GM23248 (cell line): ENCODE measurements at regions not wholly inside any gene's neighbourhood (a gene's known extent, or its start where the extent isn't known, plus 50 kb on each side); places are given as distances from the start of the nearest gene placed in this dataset.

Experiments used
- DNase-seq: peaks from one replicate; pipeline ENCODE4 v3.0.0-alpha.2; 2015
- H2AFZ ChIP-seq: fragments of 200-600 bp; sonication (generic); 2 replicates; pipeline ENCODE4 v1.6.1; 2016; ENCODE audit warnings: antibody characterized with exemption
- H3F3A ChIP-seq: fragments of 200-600 bp; sonication (generic); 2 replicates; pipeline ENCODE4 v1.6.1; 2016; ENCODE audit warnings: mild to moderate bottlenecking, antibody characterized with exemption, mixed run types; ENCODE audit not compliant: insufficient read depth
- H3K27ac ChIP-seq: fragments of 200-600 bp; sonication (generic); 2 replicates; pipeline ENCODE4 v1.5.1; 2016; ENCODE audit warnings: mild to moderate bottlenecking
- H3K27me3 ChIP-seq: fragments of 200-600 bp; sonication (generic); replicated peaks from 2 replicates; pipeline ENCODE4 v1.6.1; 2016; ENCODE audit warnings: mild to moderate bottlenecking; ENCODE audit not compliant: insufficient read depth
- H3K36me3 ChIP-seq: fragments of 200-600 bp; sonication (generic); 2 replicates; pipeline ENCODE4 v1.6.1; 2016; ENCODE audit warnings: low read depth, mild to moderate bottlenecking
- H3K4me1 ChIP-seq: fragments of 200-600 bp; sonication (generic); 2 replicates; pipeline ENCODE4 v1.6.1; 2016; ENCODE audit warnings: mild to moderate bottlenecking; ENCODE audit not compliant: insufficient read depth
- H3K4me2 ChIP-seq: fragments of 200-600 bp; sonication (generic); one replicate; pipeline ENCODE4 v1.6.1; 2016; ENCODE audit warnings: mild to moderate bottlenecking; ENCODE audit not compliant: unreplicated experiment
- H3K4me3 ChIP-seq: fragments of 200-600 bp; sonication (generic); 2 replicates; pipeline ENCODE4 v1.5.1; 2016; ENCODE audit warnings: mild to moderate bottlenecking
- H3K79me2 ChIP-seq: fragments of 200-600 bp; sonication (generic); 2 replicates; pipeline ENCODE4 v1.6.1; 2016; ENCODE audit warnings: mild to moderate bottlenecking; ENCODE audit not compliant: insufficient read depth
- H3K9ac ChIP-seq: fragments of 200-600 bp; sonication (generic); 2 replicates; pipeline ENCODE4 v1.6.1; 2016; ENCODE audit warnings: mild to moderate bottlenecking
- H3K9me2 ChIP-seq: fragments of 200-600 bp; sonication (generic); 2 replicates; pipeline ENCODE4 v1.6.1; 2016; ENCODE audit warnings: mixed run types, mild to moderate bottlenecking, moderate library complexity; ENCODE audit not compliant: insufficient read depth
- H3K9me3 ChIP-seq: fragments of 200-600 bp; sonication (generic); one replicate; pipeline ENCODE4 v1.6.1; 2017; ENCODE audit warnings: low read depth
- H4K20me1 ChIP-seq: fragments of 200-600 bp; sonication (generic); 2 replicates; pipeline ENCODE4 v1.6.0; 2016; ENCODE audit not compliant: insufficient read depth
- EZH2 ChIP-seq: fragments of 200-600 bp; sonication (generic); IDR thresholded peaks from 2 replicates; pipeline ENCODE4 v1.6.1; 2018; ENCODE audit warnings: antibody characterized with exemption, mild to moderate bottlenecking; ENCODE audit not compliant: insufficient read depth, poor library complexity, severe bottlenecking
- EZH2phosphoT487 ChIP-seq: fragments of 200-600 bp; sonication (generic); IDR thresholded peaks from 2 replicates; pipeline ENCODE4 v1.6.1; 2018; ENCODE audit warnings: antibody characterized with exemption, moderate library complexity, mild to moderate bottlenecking, low read depth; ENCODE audit not compliant: insufficient read depth
- WGBS, 2 experiments: methylation state at CpG; one replicate each; pipeline ENCODE4 v1.1.6; 2015 to 2017; ENCODE audit warnings: low lambda C conversion rate in 2 of 2, low coverage in 1 of 2; ENCODE audit errors: missing lambda C conversion rate in 2 of 2; 5-methylcytosine and 5-hydroxymethylcytosine counted together
- in situ Hi-C: fragments of 300-500 bp; cut with MboI; formaldehyde crosslinking; loops from 2 replicates; pipeline ENCODE4 v1.15.0; 2020

DNA sequence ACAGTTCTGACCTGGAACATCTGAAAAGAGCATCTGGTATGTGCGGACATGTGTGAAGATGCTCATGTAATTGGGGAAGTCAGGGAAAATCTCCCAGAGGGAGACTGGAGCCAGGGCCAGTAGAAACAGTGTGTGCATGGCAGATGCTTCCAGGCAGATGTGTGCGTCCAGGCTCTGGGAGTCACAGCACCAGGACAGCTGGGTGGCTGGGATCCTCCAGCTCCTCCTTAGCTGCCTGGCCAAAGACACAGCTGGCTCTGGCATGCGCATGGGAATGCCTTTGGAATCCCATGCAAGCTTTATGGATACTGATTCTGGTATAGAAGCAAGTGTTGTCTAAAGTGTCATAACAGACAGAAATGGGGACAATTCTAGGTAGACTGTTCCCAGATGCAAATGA, 369.7 kb downstream of the INSIG2 start:
- H3K9ac ChIP-seq: no peak overlapping the region
- no peaks in the 10 kb centered on the region for H3F3A ChIP-seq
- no peak for DNase-seq
- H3K4me1 ChIP-seq: no peaks in the 10 kb centered on the region
- H3K27me3 ChIP-seq: peaks cover 12% of the 10 kb centered on the region
- no peaks in the 10 kb centered on the region for H4K20me1 ChIP-seq
- H3K9me3 ChIP-seq: no peaks in the 10 kb centered on the region
- 34 to 56% methylated on average over 3 of the region's 3 CpGs for WGBS, 2 experiments
- no peak overlapping the region for H3K27ac ChIP-seq
- in situ Hi-C loops: no loop called here
- TF ChIP-seq EZH2 (no peak), EZH2phosphoT487 (no peak)
- no peaks in the 10 kb centered on the region for H3K9me2 ChIP-seq
- no peak overlapping the region for H3K4me2 ChIP-seq
- no peaks in the 10 kb centered on the region for H3K79me2 ChIP-seq
- no peak overlapping the region for H3K4me3 ChIP-seq
- no peak overlapping the region for H2AFZ ChIP-seq
- H3K36me3 ChIP-seq: no peaks in the 10 kb centered on the region

DNA sequence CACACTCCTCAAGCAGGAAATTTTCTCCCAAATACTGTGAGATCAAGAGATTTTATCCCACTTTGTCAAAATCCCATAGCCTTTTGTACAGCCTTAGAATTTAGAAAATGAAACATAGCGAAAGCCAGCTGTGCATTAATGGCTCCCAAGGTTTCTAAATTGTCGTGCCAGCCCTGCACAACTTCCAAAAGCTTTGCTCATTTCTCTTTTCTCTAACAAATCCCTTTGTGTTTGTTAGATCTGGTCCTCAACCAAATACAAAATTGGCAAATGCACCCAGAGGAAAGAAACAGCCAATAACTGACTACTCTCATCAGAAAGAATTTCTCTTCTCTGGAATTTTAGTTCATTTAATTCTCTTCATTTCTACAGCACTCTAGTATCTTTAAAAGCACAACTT, 361.1 kb downstream of the INSIG2 start:
- TF ChIP-seq EZH2: no peak
- no peak for TF ChIP-seq EZH2phosphoT487
- Histone ChIP-seq H3K79me2 (no peaks in the 10 kb centered on the region), H3K9ac (no peak overlapping the region), H3K36me3 (no peaks in the 10 kb centered on the region), H3K27me3 (no peaks in the 10 kb centered on the region), H3K4me3 (no peak overlapping the region), H3F3A (no peaks in the 10 kb centered on the region), H2AFZ (no peak overlapping the region), H3K4me2 (no peak overlapping the region), H3K27ac (no peak overlapping the region), H3K9me2 (no peaks in the 10 kb centered on the region; the same call in 1 of the 2 replicates), H3K4me1 (no peaks in the 10 kb centered on the region), H3K9me3 (no peaks in the 10 kb centered on the region), H4K20me1 (no peaks in the 10 kb centered on the region)
- 60 to 69% methylated on average over 2 of the region's 2 CpGs for WGBS, 2 experiments
- in situ Hi-C loops: no loop called here
- DNase-seq: no peak

DNA sequence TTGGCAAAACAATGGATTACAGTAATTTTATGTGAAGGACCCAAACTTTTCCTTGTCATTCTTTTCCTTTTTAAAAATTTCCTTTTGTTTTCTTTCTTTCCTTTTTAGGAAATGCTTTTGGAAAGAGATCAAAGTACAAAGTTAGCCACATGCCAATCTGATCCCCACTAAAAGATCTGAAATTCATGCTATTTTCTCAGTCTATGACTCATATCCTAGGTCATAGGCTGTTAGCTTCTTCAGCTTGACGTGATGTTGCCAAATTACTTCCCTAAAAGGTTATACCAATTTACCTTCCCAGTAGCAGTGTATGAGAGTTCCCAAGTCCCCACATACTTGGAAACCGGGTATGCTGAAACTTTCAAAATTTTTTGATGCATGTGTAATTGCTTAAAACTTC, 355.3 kb downstream of the INSIG2 start:
- H3K9me2 ChIP-seq: no peaks in the 10 kb centered on the region; the same call in 1 of the 2 replicates
- no peak overlapping the region for H3K27ac ChIP-seq
- DNase-seq: peak; percentile 64
- no peak overlapping the region for H3K4me2 ChIP-seq
- H3K4me3 ChIP-seq: no peak overlapping the region
- H3K4me1 ChIP-seq: peaks cover 14% of the 10 kb centered on the region
- no peaks in the 10 kb centered on the region for H3K9me3 ChIP-seq
- WGBS, 2 experiments: 0% methylated on average over 2 of the region's 2 CpGs
- in situ Hi-C loops: no loop called here
- H3K9ac ChIP-seq: no peak overlapping the region
- no peaks in the 10 kb centered on the region for H3K79me2 ChIP-seq
- H2AFZ ChIP-seq: no peak overlapping the region
- no peaks in the 10 kb centered on the region for H3K36me3 ChIP-seq
- H3K27me3 ChIP-seq: no peaks in the 10 kb centered on the region
- TF ChIP-seq EZH2 (no peak), EZH2phosphoT487 (no peak)
- no peaks in the 10 kb centered on the region for H4K20me1 ChIP-seq
- peaks cover 7% of the 10 kb centered on the region; the same call in 1 of the 2 replicates for H3F3A ChIP-seq

DNA sequence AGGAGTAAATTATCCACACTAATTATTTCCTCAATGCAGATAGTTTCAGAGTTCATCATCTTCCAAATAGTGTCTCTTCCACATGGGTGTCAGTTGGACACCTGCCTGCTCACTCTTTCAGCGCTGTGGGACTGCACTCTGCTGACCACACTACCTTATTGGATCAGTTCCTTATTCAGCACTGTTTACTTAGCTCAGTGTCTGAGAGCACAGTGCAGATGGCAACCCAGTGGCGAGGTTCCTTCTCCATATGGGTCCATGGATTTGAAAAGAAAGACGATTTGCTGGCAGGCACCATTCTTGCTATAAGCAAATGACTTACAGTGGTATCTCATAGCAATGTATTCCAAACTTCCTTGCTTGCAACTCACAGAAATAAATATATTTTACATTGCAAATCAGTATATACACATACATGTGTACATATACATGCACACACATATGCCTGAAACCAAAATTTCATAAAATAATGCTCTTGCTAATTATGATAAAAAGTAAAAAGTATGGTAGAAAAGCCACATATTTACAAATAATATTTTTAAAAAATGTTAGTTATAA, 354.8 kb downstream of the INSIG2 start:
- DNase-seq: no peak
- Histone ChIP-seq H3K27me3 (no peaks in the 10 kb centered on the region), H3K4me3 (no peak overlapping the region), H4K20me1 (no peaks in the 10 kb centered on the region), H3K4me1 (peaks cover 14% of the 10 kb centered on the region), H2AFZ (no peak overlapping the region), H3F3A (peaks cover 7% of the 10 kb centered on the region; the same call in 1 of the 2 replicates), H3K9me3 (no peaks in the 10 kb centered on the region), H3K9ac (no peak overlapping the region), H3K9me2 (no peaks in the 10 kb centered on the region; the same call in 1 of the 2 replicates), H3K4me2 (no peak overlapping the region), H3K27ac (no peak overlapping the region), H3K36me3 (no peaks in the 10 kb centered on the region), H3K79me2 (no peaks in the 10 kb centered on the region)
- WGBS, 2 experiments: 100% methylated on average over 3 of the region's 3 CpGs
- in situ Hi-C loops: no loop called here
- TF ChIP-seq EZH2 (no peak), EZH2phosphoT487 (no peak)
